HL-60 (cell line): ENCODE measurements at regions not wholly inside any gene's neighbourhood (a gene's known extent, or its start where the extent isn't known, plus 50 kb on each side); places are given as distances from the start of the nearest gene placed in this dataset.

Source experiments
- DNase-seq, 2 experiments: peaks; one replicate each; pipeline ENCODE4 v3.0.0-alpha.2; 2010 to 2020; ENCODE audit warnings: low read depth in 1 of 2, low spot score in 1 of 2
- H3K27ac ChIP-seq: fragments of 250-450 bp; sonication (Bioruptor Pico); replicated peaks from 2 replicates; pipeline ENCODE4 v1.5.1; 2020; ENCODE audit warnings: mild to moderate bottlenecking, moderate library complexity
- H3K27me3 ChIP-seq: fragments of 250-450 bp; sonication (Bioruptor Pico); 2 replicates; pipeline ENCODE4 v1.5.1; 2021; ENCODE audit warnings: mild to moderate bottlenecking, moderate library complexity; ENCODE audit not compliant: insufficient read depth, poor library complexity, severe bottlenecking
- H3K4me3 ChIP-seq: replicated peaks from 2 replicates; pipeline ENCODE4 v1.5.1; 2011; ENCODE audit warnings: mild to moderate bottlenecking, control low read depth, low read length; ENCODE audit not compliant: insufficient read depth
- CTCF ChIP-seq: IDR thresholded peaks from one replicate; pipeline ENCODE4 v1.5.1; 2011; ENCODE audit warnings: low read length, control low read depth, inconsistent platforms; ENCODE audit not compliant: insufficient read depth
- GABPA ChIP-seq: IDR thresholded peaks from 2 replicates; pipeline ENCODE4 v1.6.1; 2012; ENCODE audit warnings: low read depth
- POLR2AphosphoS5 ChIP-seq: IDR thresholded peaks from 2 replicates; pipeline ENCODE4 v1.6.1; 2012; ENCODE audit warnings: low read depth
- REST ChIP-seq: IDR thresholded peaks from 2 replicates; pipeline ENCODE4 v1.6.1; 2012; ENCODE audit warnings: low read depth; ENCODE audit not compliant: insufficient replicate concordance
- SPI1 ChIP-seq: IDR thresholded peaks from 2 replicates; pipeline ENCODE4 v1.6.1; 2012; ENCODE audit warnings: low read depth, mild to moderate bottlenecking, borderline replicate concordance

- H3K27ac ChIP-seq, result no peak overlapping the region
- DNase-seq, result no peak
- H3K27me3 ChIP-seq, result no peaks in the 10 kb centered on the region
- H3K4me3 ChIP-seq, result no peak overlapping the region
- TF ChIP-seq GABPA (no peak), REST (no peak), SPI1 (no peak), CTCF (no peak), POLR2AphosphoS5 (no peak)
Observed at GRCh38 chr10:131849591-131850382, 51.0 kb upstream of the PPP2R2D start.

- no peak for DNase-seq
- no peak overlapping the region for H3K27ac ChIP-seq
- H3K27me3 ChIP-seq, result no peaks in the 10 kb centered on the region
- TF ChIP-seq REST (no peak), POLR2AphosphoS5 (no peak), GABPA (no peak), CTCF (no peak), SPI1 (no peak)
- no peak overlapping the region for H3K4me3 ChIP-seq
Observed at GRCh38 chr10:131850383-131850870, 50.4 kb upstream of the PPP2R2D start.
